ENCODE measurements at regions not wholly inside any gene's neighbourhood (a gene's known extent, or its start where the extent isn't known, plus 50 kb on each side); places are given as distances from the start of the nearest gene placed in this dataset.
A peak's percentile ranks its signal among the peaks of the same experiment; 100 is the strongest.

GRCh38 chr14:100982762-100983161, 79.2 kb upstream of the RTL1 start:
- Histone ChIP-seq H3K27me3 (replicated peaks; ENCODE audit: control insufficient read depth, insufficient read depth, low read length) (no peaks in the 10 kb centered on the region), H3K9ac (ENCODE audit: low read length) (no peak overlapping the region), H3K9me3 (ENCODE audit: control insufficient read depth, low read length) (no peaks in the 10 kb centered on the region), H3K4me1 (ENCODE audit: control insufficient read depth, insufficient read depth, low read length) (no peaks in the 10 kb centered on the region), H3K4me3 (ENCODE audit: low read length) (no peak overlapping the region), H3K36me3 (ENCODE audit: control insufficient read depth, insufficient read depth, low read length, severe bottlenecking) (peaks cover 52% of the 10 kb centered on the region)
- DNase-seq (ENCODE audit: low read depth) = no peak

- H3K9ac ChIP-seq (ENCODE audit: low read length) = no peak overlapping the region
- no peak overlapping the region for H3K4me3 ChIP-seq (ENCODE audit: low read length)
Observed at GRCh38 chr14:100983710-100984109, 80.2 kb upstream of the RTL1 start.

GRCh38 chr14:100988011-100988410, 84.5 kb upstream of the RTL1 start:
- Histone ChIP-seq H3K4me3 (ENCODE audit: low read length) (no peak overlapping the region), H3K9me3 (ENCODE audit: control insufficient read depth, low read length) (no peaks in the 10 kb centered on the region), H3K4me1 (ENCODE audit: control insufficient read depth, insufficient read depth, low read length) (no peaks in the 10 kb centered on the region), H3K36me3 (ENCODE audit: control insufficient read depth, insufficient read depth, low read length, severe bottlenecking) (peaks cover 61% of the 10 kb centered on the region), H3K9ac (ENCODE audit: low read length) (no peak overlapping the region), H3K27me3 (replicated peaks; ENCODE audit: control insufficient read depth, insufficient read depth, low read length) (no peaks in the 10 kb centered on the region)
- no peak for DNase-seq (ENCODE audit: low read depth)

More at GRCh38 chr14:100983710-100984109, 80.2 kb upstream of the RTL1 start:
- H3K9me3 ChIP-seq (ENCODE audit: control insufficient read depth, low read length) = no peaks in the 10 kb centered on the region
- peaks cover 57% of the 10 kb centered on the region for H3K36me3 ChIP-seq (ENCODE audit: control insufficient read depth, insufficient read depth, low read length, severe bottlenecking)
- no peaks in the 10 kb centered on the region for H3K4me1 ChIP-seq (ENCODE audit: control insufficient read depth, insufficient read depth, low read length)
- no peaks in the 10 kb centered on the region for H3K27me3 ChIP-seq (replicated peaks; ENCODE audit: control insufficient read depth, insufficient read depth, low read length)
- DNase-seq (ENCODE audit: low read depth) = no peak

GRCh38 chr14:100988411-100988900, 84.9 kb upstream of the RTL1 start:
- no peaks in the 10 kb centered on the region for H3K9me3 ChIP-seq (ENCODE audit: control insufficient read depth, low read length)
- H3K4me3 ChIP-seq (ENCODE audit: low read length) = no peak overlapping the region
- no peak for DNase-seq (ENCODE audit: low read depth)
- no peak overlapping the region for H3K9ac ChIP-seq (ENCODE audit: low read length)
- H3K36me3 ChIP-seq (ENCODE audit: control insufficient read depth, insufficient read depth, low read length, severe bottlenecking) = peaks cover 59% of the 10 kb centered on the region
- no peaks in the 10 kb centered on the region for H3K4me1 ChIP-seq (ENCODE audit: control insufficient read depth, insufficient read depth, low read length)
- no peaks in the 10 kb centered on the region for H3K27me3 ChIP-seq (replicated peaks; ENCODE audit: control insufficient read depth, insufficient read depth, low read length)

GRCh38 chr14:100988956-100989355, 85.4 kb upstream of the RTL1 start:
- H3K27me3 ChIP-seq (replicated peaks; ENCODE audit: control insufficient read depth, insufficient read depth, low read length) = no peaks in the 10 kb centered on the region
- DNase-seq (ENCODE audit: low read depth) = no peak
- H3K9ac ChIP-seq (ENCODE audit: low read length) = no peak overlapping the region
- H3K36me3 ChIP-seq (ENCODE audit: control insufficient read depth, insufficient read depth, low read length, severe bottlenecking) = peaks cover 54% of the 10 kb centered on the region
- H3K4me1 ChIP-seq (ENCODE audit: control insufficient read depth, insufficient read depth, low read length) = no peaks in the 10 kb centered on the region
- no peaks in the 10 kb centered on the region for H3K9me3 ChIP-seq (ENCODE audit: control insufficient read depth, low read length)
- no peak overlapping the region for H3K4me3 ChIP-seq (ENCODE audit: low read length)

GRCh38 chr14:100989924-100990323, 86.4 kb upstream of the RTL1 start:
- Histone ChIP-seq H3K4me1 (ENCODE audit: control insufficient read depth, insufficient read depth, low read length) (no peaks in the 10 kb centered on the region), H3K9me3 (ENCODE audit: control insufficient read depth, low read length) (no peaks in the 10 kb centered on the region), H3K27me3 (replicated peaks; ENCODE audit: control insufficient read depth, insufficient read depth, low read length) (no peaks in the 10 kb centered on the region), H3K9ac (ENCODE audit: low read length) (no peak overlapping the region), H3K36me3 (ENCODE audit: control insufficient read depth, insufficient read depth, low read length, severe bottlenecking) (peaks cover 49% of the 10 kb centered on the region), H3K4me3 (ENCODE audit: low read length) (no peak overlapping the region)
- peak; percentile 17 for DNase-seq (ENCODE audit: low read depth)

GRCh38 chr14:100994082-100994481, 90.6 kb upstream of the RTL1 start:
- Histone ChIP-seq H3K4me1 (ENCODE audit: control insufficient read depth, insufficient read depth, low read length) (no peaks in the 10 kb centered on the region), H3K27me3 (replicated peaks; ENCODE audit: control insufficient read depth, insufficient read depth, low read length) (no peaks in the 10 kb centered on the region), H3K9me3 (ENCODE audit: control insufficient read depth, low read length) (no peaks in the 10 kb centered on the region), H3K36me3 (ENCODE audit: control insufficient read depth, insufficient read depth, low read length, severe bottlenecking) (peaks cover 18% of the 10 kb centered on the region), H3K4me3 (ENCODE audit: low read length) (no peak overlapping the region), H3K9ac (ENCODE audit: low read length) (no peak overlapping the region)
- no peak for DNase-seq (ENCODE audit: low read depth)

- no peak overlapping the region for H3K9ac ChIP-seq (ENCODE audit: low read length)
Observed at GRCh38 chr14:100994756-100995330, 91.3 kb upstream of the RTL1 start.

GRCh38 chr14:101000711-101001250, 97.3 kb upstream of the RTL1 start:
- no peaks in the 10 kb centered on the region for H3K9me3 ChIP-seq (ENCODE audit: control insufficient read depth, low read length)
- H3K4me1 ChIP-seq (ENCODE audit: control insufficient read depth, insufficient read depth, low read length) = peaks cover 33% of the 10 kb centered on the region
- no peak overlapping the region for H3K9ac ChIP-seq (ENCODE audit: low read length)
- H3K27me3 ChIP-seq (replicated peaks; ENCODE audit: control insufficient read depth, insufficient read depth, low read length) = no peaks in the 10 kb centered on the region
- no peak overlapping the region for H3K4me3 ChIP-seq (ENCODE audit: low read length)
- no peak for DNase-seq (ENCODE audit: low read depth)
- peaks cover 9% of the 10 kb centered on the region for H3K36me3 ChIP-seq (ENCODE audit: control insufficient read depth, insufficient read depth, low read length, severe bottlenecking)

More at GRCh38 chr14:100994756-100995330, 91.3 kb upstream of the RTL1 start:
- Histone ChIP-seq H3K9me3 (ENCODE audit: control insufficient read depth, low read length) (no peaks in the 10 kb centered on the region), H3K4me1 (ENCODE audit: control insufficient read depth, insufficient read depth, low read length) (no peaks in the 10 kb centered on the region), H3K4me3 (ENCODE audit: low read length) (no peak overlapping the region), H3K27me3 (replicated peaks; ENCODE audit: control insufficient read depth, insufficient read depth, low read length) (no peaks in the 10 kb centered on the region), H3K36me3 (ENCODE audit: control insufficient read depth, insufficient read depth, low read length, severe bottlenecking) (peaks cover 11% of the 10 kb centered on the region)
- DNase-seq (ENCODE audit: low read depth) = no peak

GRCh38 chr14:101001311-101002069, 98.0 kb upstream of the RTL1 start:
- Histone ChIP-seq H3K9me3 (ENCODE audit: control insufficient read depth, low read length) (no peaks in the 10 kb centered on the region), H3K36me3 (ENCODE audit: control insufficient read depth, insufficient read depth, low read length, severe bottlenecking) (peaks cover 9% of the 10 kb centered on the region), H3K4me3 (ENCODE audit: low read length) (no peak overlapping the region), H3K4me1 (ENCODE audit: control insufficient read depth, insufficient read depth, low read length) (peaks cover 33% of the 10 kb centered on the region), H3K9ac (ENCODE audit: low read length) (no peak overlapping the region), H3K27me3 (replicated peaks; ENCODE audit: control insufficient read depth, insufficient read depth, low read length) (no peaks in the 10 kb centered on the region)
- peak; percentile 47 for DNase-seq (ENCODE audit: low read depth)

GRCh38 chr14:101002738-101003137, 99.2 kb upstream of the RTL1 start:
- Histone ChIP-seq H3K9ac (ENCODE audit: low read length) (no peak overlapping the region), H3K4me3 (ENCODE audit: low read length) (no peak overlapping the region), H3K4me1 (ENCODE audit: control insufficient read depth, insufficient read depth, low read length) (peaks cover 33% of the 10 kb centered on the region), H3K36me3 (ENCODE audit: control insufficient read depth, insufficient read depth, low read length, severe bottlenecking) (peaks cover 9% of the 10 kb centered on the region), H3K9me3 (ENCODE audit: control insufficient read depth, low read length) (no peaks in the 10 kb centered on the region), H3K27me3 (replicated peaks; ENCODE audit: control insufficient read depth, insufficient read depth, low read length) (no peaks in the 10 kb centered on the region)
- DNase-seq (ENCODE audit: low read depth) = no peak

Data from adipocyte (in vitro differentiated cells).